GF-D8 (cell line): ENCODE measurements at regions not wholly inside any gene's neighbourhood (a gene's known extent, or its start where the extent isn't known, plus 50 kb on each side); places are given as distances from the start of the nearest gene placed in this dataset.

Experiments
- DNase-seq: peaks from one replicate; lab custom pipeline; 2025; lab: John Stamatoyannopoulos, UW

GRCh38 chr10:92792661-92793060, 55.7 kb upstream of the EXOC6 start:
- DNase-seq: no peak
